22Rv1 (cell line): ENCODE measurements at regions not wholly inside any gene's neighbourhood (a gene's known extent, or its start where the extent isn't known, plus 50 kb on each side); places are given as distances from the start of the nearest gene placed in this dataset.

Experiments
- ZFX ChIP-seq: fragments of 450-650 bp; IDR thresholded peaks from 2 replicates; pipeline ENCODE4 v1.6.1; 2017; ENCODE audit warnings: antibody characterized with exemption, borderline replicate concordance
- TF ChIP-seq, protein P1 (sequence below): fragments of 450-650 bp; IDR thresholded peaks from 2 replicates; pipeline ENCODE4 v1.5.1; 2017; ENCODE audit warnings: mild to moderate bottlenecking

GRCh38 chr5:93930098-93930497, 188.7 kb upstream of the POU5F2 start:
- TF ChIP-seq, protein P1, sequence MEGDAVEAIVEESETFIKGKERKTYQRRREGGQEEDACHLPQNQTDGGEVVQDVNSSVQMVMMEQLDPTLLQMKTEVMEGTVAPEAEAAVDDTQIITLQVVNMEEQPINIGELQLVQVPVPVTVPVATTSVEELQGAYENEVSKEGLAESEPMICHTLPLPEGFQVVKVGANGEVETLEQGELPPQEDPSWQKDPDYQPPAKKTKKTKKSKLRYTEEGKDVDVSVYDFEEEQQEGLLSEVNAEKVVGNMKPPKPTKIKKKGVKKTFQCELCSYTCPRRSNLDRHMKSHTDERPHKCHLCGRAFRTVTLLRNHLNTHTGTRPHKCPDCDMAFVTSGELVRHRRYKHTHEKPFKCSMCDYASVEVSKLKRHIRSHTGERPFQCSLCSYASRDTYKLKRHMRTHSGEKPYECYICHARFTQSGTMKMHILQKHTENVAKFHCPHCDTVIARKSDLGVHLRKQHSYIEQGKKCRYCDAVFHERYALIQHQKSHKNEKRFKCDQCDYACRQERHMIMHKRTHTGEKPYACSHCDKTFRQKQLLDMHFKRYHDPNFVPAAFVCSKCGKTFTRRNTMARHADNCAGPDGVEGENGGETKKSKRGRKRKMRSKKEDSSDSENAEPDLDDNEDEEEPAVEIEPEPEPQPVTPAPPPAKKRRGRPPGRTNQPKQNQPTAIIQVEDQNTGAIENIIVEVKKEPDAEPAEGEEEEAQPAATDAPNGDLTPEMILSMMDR: no peak
- TF ChIP-seq ZFX: no peak
